ENCODE measurements at regions not wholly inside any gene's neighbourhood (a gene's known extent, or its start where the extent isn't known, plus 50 kb on each side); places are given as distances from the start of the nearest gene placed in this dataset.
"Not testable (repeated sequence)": the region's sequence is repeated elsewhere in the genome, so short reads cannot be mapped to it uniquely, and the experiment has no call there.

- Histone ChIP-seq H3K27me3 (ENCODE audit: control insufficient read depth, insufficient read depth, low read length) (no peaks in the 10 kb centered on the region), H3K36me3 (ENCODE audit: control insufficient read depth, insufficient read depth, low read length) (no peaks in the 10 kb centered on the region), H3K4me3 (ENCODE audit: low read depth, low read length) (no peak overlapping the region)
- FAIRE-seq = no peak
- no peak for DNase-seq (ENCODE audit: low read depth)
- no peak for TF ChIP-seq CTCF (IDR thresholded peaks at IDR 0.05; ENCODE audit: insufficient read depth, low read length, severe bottlenecking)
These were observed 123.0 kb downstream of the PHETA1 start for GRCh38 chr12:111245701-111246476.

GRCh38 chr12:111244673-111245072 lies 124.2 kb downstream of the PHETA1 start:
- Histone ChIP-seq H3K27me3 (ENCODE audit: control insufficient read depth, insufficient read depth, low read length) (no peaks in the 10 kb centered on the region), H3K4me3 (ENCODE audit: low read depth, low read length) (no peak overlapping the region), H3K36me3 (ENCODE audit: control insufficient read depth, insufficient read depth, low read length) (no peaks in the 10 kb centered on the region)
- FAIRE-seq (no peak), DNase-seq (ENCODE audit: low read depth) (no peak)
- TF ChIP-seq CTCF (IDR thresholded peaks at IDR 0.05; ENCODE audit: insufficient read depth, low read length, severe bottlenecking) = no peak

- FAIRE-seq = not testable (repeated sequence)
These were observed 126.1 kb downstream of the PHETA1 start for GRCh38 chr12:111242817-111243216.

GRCh38 chr12:111242184-111242583 lies 126.7 kb downstream of the PHETA1 start:
- H3K36me3 ChIP-seq (ENCODE audit: control insufficient read depth, insufficient read depth, low read length) = no peaks in the 10 kb centered on the region
- no peak overlapping the region for H3K4me3 ChIP-seq (ENCODE audit: low read depth, low read length)
- TF ChIP-seq CTCF (IDR thresholded peaks at IDR 0.05; ENCODE audit: insufficient read depth, low read length, severe bottlenecking) = no peak
- DNase-seq (ENCODE audit: low read depth) (no peak), FAIRE-seq (no peak)
- no peaks in the 10 kb centered on the region for H3K27me3 ChIP-seq (ENCODE audit: control insufficient read depth, insufficient read depth, low read length)

More at GRCh38 chr12:111242817-111243216, 126.1 kb downstream of the PHETA1 start:
- H3K27me3 ChIP-seq (ENCODE audit: control insufficient read depth, insufficient read depth, low read length); H3K36me3 ChIP-seq (ENCODE audit: control insufficient read depth, insufficient read depth, low read length); H3K4me3 ChIP-seq (ENCODE audit: low read depth, low read length); DNase-seq (ENCODE audit: low read depth): not testable (repeated sequence)

- TF ChIP-seq CTCF (IDR thresholded peaks at IDR 0.05; ENCODE audit: insufficient read depth, low read length, severe bottlenecking) = no peak
- FAIRE-seq = no peak
- H3K27me3 ChIP-seq (ENCODE audit: control insufficient read depth, insufficient read depth, low read length) = no peaks in the 10 kb centered on the region
These were observed 128.5 kb downstream of the PHETA1 start for GRCh38 chr12:111240374-111240773.

GRCh38 chr12:111239235-111239634 lies 129.7 kb downstream of the PHETA1 start:
- H3K27me3 ChIP-seq (ENCODE audit: control insufficient read depth, insufficient read depth, low read length) = no peaks in the 10 kb centered on the region
- FAIRE-seq = no peak
- no peak for DNase-seq (ENCODE audit: low read depth)
- H3K36me3 ChIP-seq (ENCODE audit: control insufficient read depth, insufficient read depth, low read length) = no peaks in the 10 kb centered on the region
- no peak overlapping the region for H3K4me3 ChIP-seq (ENCODE audit: low read depth, low read length)
- TF ChIP-seq CTCF (IDR thresholded peaks at IDR 0.05; ENCODE audit: insufficient read depth, low read length, severe bottlenecking) = no peak

More at GRCh38 chr12:111240374-111240773, 128.5 kb downstream of the PHETA1 start:
- no peak overlapping the region for H3K4me3 ChIP-seq (ENCODE audit: low read depth, low read length)
- DNase-seq (ENCODE audit: low read depth) = no peak
- no peaks in the 10 kb centered on the region for H3K36me3 ChIP-seq (ENCODE audit: control insufficient read depth, insufficient read depth, low read length)

Data from bronchial epithelial cell (primary cell).